IMR-90 (cell line): ENCODE measurements at regions not wholly inside any gene's neighbourhood (a gene's known extent, or its start where the extent isn't known, plus 50 kb on each side); places are given as distances from the start of the nearest gene placed in this dataset.

Source experiments
- ATAC-seq: fragments of 200-7000 bp; cut with Tn5 transposase; 2 replicates; pipeline ENCODE4 v1.9.1; 2020; ENCODE audit warnings: low read depth, mild to moderate bottlenecking, moderate library complexity
- BruUV-seq: library from RNA; stranded (reverse); fragments of 400-500 nt; replicated peaks from 2 replicates; lab custom pipeline; 2021; lab: Mats Ljungman, UMichigan
- CTCF ChIA-PET: fragments of 300-600 bp; formaldehyde crosslinking; extraction: SDS; loops from one replicate; lab custom pipeline; 2021; ENCODE audit warnings: antibody characterized with exemption; lab: Yijun Ruan, JAX
- POLR2A ChIA-PET: fragments of 300-600 bp; sonication (Branson Sonifier 250); formaldehyde crosslinking; loops from one replicate; lab custom pipeline; 2022; ENCODE audit warnings: antibody characterized with exemption; ENCODE audit not compliant: unreplicated experiment; lab: Charles Lee
- DNase-seq: peaks from one replicate; pipeline ENCODE4 v3.0.0; 2013
- H2AFZ ChIP-seq: replicated peaks from 2 replicates; pipeline ENCODE3; 2013; ENCODE audit warnings: low read length, mild to moderate bottlenecking; ENCODE audit not compliant: poor library complexity
- H2AK5ac ChIP-seq: 2 replicates; pipeline ENCODE4 v1.6.1; 2013; ENCODE audit warnings: low read depth, low read length, inconsistent platforms
- H2AK9ac ChIP-seq: replicated peaks from 2 replicates; pipeline ENCODE3; 2013; ENCODE audit warnings: mild to moderate bottlenecking, low read depth, low read length, moderate library complexity; ENCODE audit not compliant: poor library complexity
- H2BK120ac ChIP-seq: 2 replicates; pipeline ENCODE4 v1.6.1; 2013; ENCODE audit warnings: low read depth, low read length, inconsistent platforms
- H2BK15ac ChIP-seq: 3 replicates; pipeline ENCODE4 v1.6.1; 2013; ENCODE audit warnings: low read depth, low read length, inconsistent platforms
- H2BK20ac ChIP-seq: 2 replicates; pipeline ENCODE4 v1.6.1; 2013; ENCODE audit warnings: low read depth, mild to moderate bottlenecking, inconsistent platforms, low read length, moderate library complexity
- H2BK5ac ChIP-seq: 2 replicates; pipeline ENCODE4 v1.6.1; 2013; ENCODE audit warnings: mild to moderate bottlenecking, low read depth, low read length, inconsistent platforms; ENCODE audit not compliant: poor library complexity, severe bottlenecking
- H3K14ac ChIP-seq: replicated peaks from 2 replicates; pipeline ENCODE4 v1.6.1; 2013; ENCODE audit warnings: low read depth, low read length, inconsistent platforms
- H3K18ac ChIP-seq: 2 replicates; pipeline ENCODE4 v1.6.1; 2013; ENCODE audit warnings: low read depth, low read length, control low read depth
- H3K23ac ChIP-seq: 2 replicates; pipeline ENCODE4 v1.6.1; 2013; ENCODE audit warnings: low read depth, low read length, inconsistent platforms
- H3K27ac ChIP-seq: 2 replicates; pipeline ENCODE4 v1.5.1; 2013; ENCODE audit warnings: mild to moderate bottlenecking, control low read depth, low read length; ENCODE audit not compliant: insufficient read depth
- H3K27me3 ChIP-seq: 2 replicates; pipeline ENCODE4 v1.6.1; 2013; ENCODE audit warnings: low read length; ENCODE audit not compliant: control insufficient read depth, insufficient read depth
- H3K36me3 ChIP-seq: 2 replicates; pipeline ENCODE4 v1.6.1; 2013; ENCODE audit warnings: low read length, mixed read lengths; ENCODE audit not compliant: control insufficient read depth, insufficient read depth
- H3K4ac ChIP-seq: 2 replicates; pipeline ENCODE4 v1.6.1; 2013; ENCODE audit warnings: low read depth, low read length, inconsistent platforms
- H3K4me1 ChIP-seq: 2 replicates; pipeline ENCODE4 v1.6.1; 2013; ENCODE audit warnings: low read length, mixed read lengths; ENCODE audit not compliant: control insufficient read depth, insufficient read depth
- H3K4me2 ChIP-seq: 2 replicates; pipeline ENCODE4 v1.6.1; 2013; ENCODE audit warnings: low read depth, mild to moderate bottlenecking, control low read depth, low read length, moderate library complexity
- H3K4me3 ChIP-seq: 2 replicates; pipeline ENCODE4 v1.5.1; 2013; ENCODE audit warnings: low read depth, mild to moderate bottlenecking, control low read depth, low read length, moderate library complexity; ENCODE audit not compliant: insufficient read depth
- H3K56ac ChIP-seq: 2 replicates; pipeline ENCODE4 v1.6.1; 2013; ENCODE audit warnings: low read length, inconsistent platforms; ENCODE audit not compliant: insufficient read depth; ENCODE audit errors: extremely low read depth
- H3K79me1 ChIP-seq, 2 experiments: 2 replicates each; pipeline ENCODE4 v1.6.1; 2013; ENCODE audit warnings: low read length in 2 of 2, inconsistent platforms in 1 of 2, low read depth in 1 of 2
- H3K9ac ChIP-seq: 2 replicates; pipeline ENCODE4 v1.6.1; 2013; ENCODE audit warnings: low read depth, low read length, control low read depth
- H3K9me1 ChIP-seq: 2 replicates; pipeline ENCODE4 v1.6.1; 2013; ENCODE audit warnings: low read length, inconsistent platforms; ENCODE audit not compliant: insufficient read depth
- H3K9me3 ChIP-seq: 2 replicates; pipeline ENCODE4 v1.6.1; 2013; ENCODE audit warnings: low read length; ENCODE audit not compliant: control insufficient read depth, insufficient read depth
- H4K20me1 ChIP-seq: 2 replicates; pipeline ENCODE4 v1.6.1; 2013; ENCODE audit warnings: low read length, inconsistent platforms; ENCODE audit not compliant: insufficient read depth
- H4K5ac ChIP-seq: 2 replicates; pipeline ENCODE4 v1.6.1; 2013; ENCODE audit warnings: mild to moderate bottlenecking, low read depth, low read length, control low read depth
- H4K8ac ChIP-seq, 2 experiments: 2 replicates each; pipeline ENCODE4 v1.6.1; 2013; ENCODE audit warnings: low read depth in 2 of 2, low read length in 2 of 2, control low read depth in 1 of 2, inconsistent platforms in 1 of 2
- H4K91ac ChIP-seq: 2 replicates; pipeline ENCODE4 v1.6.1; 2013; ENCODE audit warnings: low read depth, low read length, inconsistent platforms; ENCODE audit not compliant: insufficient read depth
- BHLHE40 ChIP-seq: fragments of 150-350 bp; IDR thresholded peaks from 2 replicates; pipeline ENCODE4 v1.6.1; 2016; ENCODE audit warnings: mild to moderate bottlenecking, low read depth, low read length
- ELK1 ChIP-seq: fragments of 150-350 bp; IDR thresholded peaks from 2 replicates; pipeline ENCODE4 v1.6.1; 2016; ENCODE audit warnings: low read depth, mild to moderate bottlenecking, low read length, moderate library complexity, borderline replicate concordance
- WGBS, 2 experiments: methylation state at CpG; one replicate each; pipeline versions ENCODE4 v1.1.5 to v1.1.7; 2013; ENCODE audit warnings: missing lambda C conversion rate in 2 of 2; ENCODE audit not compliant: insufficient read length in 1 of 2; ENCODE audit errors: extremely low coverage in 2 of 2; 5-methylcytosine and 5-hydroxymethylcytosine counted together
- dilution Hi-C: fragments of 300-500 bp; cut with HindIII; formaldehyde crosslinking; loops from one replicate; pipeline ENCODE4 v1.14.3; 2018; ENCODE audit warnings: low sequenced_read_pairs; ENCODE audit not compliant: unreplicated experiment
- in situ Hi-C: fragments of 300-500 bp; cut with MboI; formaldehyde crosslinking; loops from 3 replicates; pipeline ENCODE4 v1.14.3; 2019; ENCODE audit warnings: low sequenced_read_pairs, inconsistent platforms, mixed read lengths
- intact Hi-C: fragments of 100-400 bp; cut with micrococcal nuclease; formaldehyde crosslinking; loops from 2 replicates; pipeline ENCODE4 v1.10.0; 2022

DNA sequence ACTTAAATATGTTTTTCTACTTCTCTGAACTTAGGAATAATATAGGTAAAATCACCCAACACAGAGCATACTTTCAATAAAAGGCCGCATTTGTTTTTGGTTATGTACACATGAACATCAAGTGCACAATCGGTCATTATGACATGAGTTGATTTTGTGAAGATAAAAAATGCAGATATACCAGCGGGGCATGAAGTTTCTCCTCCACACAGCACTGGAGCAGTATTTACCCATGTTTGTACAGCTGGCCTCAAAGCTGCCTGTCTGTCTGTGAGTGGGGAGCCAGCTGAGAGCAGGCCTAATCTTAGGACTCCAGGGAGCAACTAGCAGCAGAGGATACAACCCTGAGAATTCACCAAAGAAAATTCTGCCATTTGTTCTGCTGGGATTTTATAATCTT lies 206.5 kb downstream of the TPBG start:
- Histone ChIP-seq H3K4me1 (no peaks in the 10 kb centered on the region), H2AK9ac (no peak overlapping the region), H3K18ac (no peak overlapping the region), H3K23ac (no peak overlapping the region), H2AFZ (no peak overlapping the region), H3K56ac (no peak overlapping the region), H4K8ac (no peak overlapping the region), H2BK120ac (no peak overlapping the region), H3K9me3 (no peaks in the 10 kb centered on the region), H3K27ac (no peak overlapping the region), H3K4me3 (no peak overlapping the region), H2BK15ac (no peak overlapping the region), H3K9me1 (no peaks in the 10 kb centered on the region; the same call in 1 of the 2 replicates), H3K27me3 (peaks cover 11% of the 10 kb centered on the region), H3K36me3 (no peaks in the 10 kb centered on the region), H2BK5ac (no peak overlapping the region), H3K4me2 (no peak overlapping the region), H3K9ac (no peak overlapping the region), H3K14ac (no peak overlapping the region), H4K91ac (no peak overlapping the region), H2BK20ac (no peak overlapping the region), H3K4ac (no peak overlapping the region), H3K79me1 (no peaks in the 10 kb centered on the region), H4K5ac (no peak overlapping the region), H4K20me1 (no peaks in the 10 kb centered on the region), H2AK5ac (no peak overlapping the region)
- DNase-seq (no peak), ATAC-seq (no peak)
- CTCF ChIA-PET: no interaction called here
- POLR2A ChIA-PET: no interaction called here
- dilution Hi-C loops (no loop called here), in situ Hi-C loops (no loop called here), intact Hi-C loops (no loop called here)
- TF ChIP-seq BHLHE40 (no peak), ELK1 (no peak)
- no TSS peak for BruUV-seq
- no CpG with 5 or more reads among the region's 3 CpGs for WGBS, 2 experiments
